ENCODE measurements at regions not wholly inside any gene's neighbourhood (a gene's known extent, or its start where the extent isn't known, plus 50 kb on each side); places are given as distances from the start of the nearest gene placed in this dataset.
"Not testable (repeated sequence)": the region's sequence is repeated elsewhere in the genome, so short reads cannot be mapped to it uniquely, and the experiment has no call there.

- no peak for ATAC-seq (ENCODE audit: low FRiP score)
- Histone ChIP-seq H3K27ac (ENCODE audit: low read depth in 1 of 2, low read length in 2 of 2) (no peak overlapping the region), H3K9me3 (ENCODE audit: control insufficient read depth, low read length) (no peaks in the 10 kb centered on the region), H3K36me3 (ENCODE audit: control insufficient read depth in 1 of 2, insufficient read depth in 2 of 2, low read length in 1 of 2) (no peaks in the 10 kb centered on the region), H3K4me1 (ENCODE audit: control insufficient read depth in 1 of 2, insufficient read depth in 2 of 2, low read length in 2 of 2) (no peaks in the 10 kb centered on the region), H3K4me3 (ENCODE audit: low read length in 2 of 2) (no peak overlapping the region), H3K27me3 (ENCODE audit: control insufficient read depth in 1 of 2, insufficient read depth in 2 of 2, low read length in 1 of 2) (no peaks in the 10 kb centered on the region)
- no peak for DNase-seq
- 93 to 94% methylated on average over 6 of the region's 6 CpGs for WGBS, 2 donors
- intact Hi-C loops (cut with DNase I): no loop called here
Observed at GRCh38 chr1:87986130-87986866, 657.6 kb downstream of the LMO4 start.

GRCh38 chr1:87989346-87989745, 660.7 kb downstream of the LMO4 start:
- 78 to 96% methylated on average over 2 of the region's 2 CpGs for WGBS, 2 donors
- H3K4me1 ChIP-seq (ENCODE audit: control insufficient read depth in 1 of 2, insufficient read depth in 2 of 2, low read length in 2 of 2): no peaks in the 10 kb centered on the region
- intact Hi-C loops (cut with DNase I): no loop called here
- H3K27me3 ChIP-seq (ENCODE audit: control insufficient read depth in 1 of 2, insufficient read depth in 2 of 2, low read length in 1 of 2): no peaks in the 10 kb centered on the region
- ATAC-seq (ENCODE audit: low FRiP score): no peak
- no peak for DNase-seq
- H3K4me3 ChIP-seq (ENCODE audit: low read length in 2 of 2): no peak overlapping the region
- H3K9me3 ChIP-seq (ENCODE audit: control insufficient read depth, low read length): no peaks in the 10 kb centered on the region
- no peaks in the 10 kb centered on the region for H3K36me3 ChIP-seq (ENCODE audit: control insufficient read depth in 1 of 2, insufficient read depth in 2 of 2, low read length in 1 of 2)
- no peak overlapping the region for H3K27ac ChIP-seq (ENCODE audit: low read depth in 1 of 2, low read length in 2 of 2)

GRCh38 chr1:87992536-87992935, 663.9 kb downstream of the LMO4 start:
- ATAC-seq (ENCODE audit: low FRiP score); H3K9me3 ChIP-seq (ENCODE audit: control insufficient read depth, low read length); intact Hi-C loops (cut with DNase I); DNase-seq; H3K4me1 ChIP-seq (ENCODE audit: control insufficient read depth in 1 of 2, insufficient read depth in 2 of 2, low read length in 2 of 2); H3K36me3 ChIP-seq (ENCODE audit: control insufficient read depth in 1 of 2, insufficient read depth in 2 of 2, low read length in 1 of 2); H3K27me3 ChIP-seq (ENCODE audit: control insufficient read depth in 1 of 2, insufficient read depth in 2 of 2, low read length in 1 of 2); H3K4me3 ChIP-seq (ENCODE audit: low read length in 2 of 2); H3K27ac ChIP-seq (ENCODE audit: low read depth in 1 of 2, low read length in 2 of 2): not testable (repeated sequence)
- 86 to 91% methylated on average over 5 of the region's 5 CpGs for WGBS, 2 donors

- ATAC-seq (ENCODE audit: low FRiP score): no peak
- WGBS, 2 donors: 71 to 76% methylated on average over 4 of the region's 4 CpGs
- Histone ChIP-seq H3K27ac (ENCODE audit: low read depth in 1 of 2, low read length in 2 of 2) (no peak overlapping the region), H3K4me1 (ENCODE audit: control insufficient read depth in 1 of 2, insufficient read depth in 2 of 2, low read length in 2 of 2) (no peaks in the 10 kb centered on the region), H3K4me3 (ENCODE audit: low read length in 2 of 2) (no peak overlapping the region), H3K36me3 (ENCODE audit: control insufficient read depth in 1 of 2, insufficient read depth in 2 of 2, low read length in 1 of 2) (no peaks in the 10 kb centered on the region), H3K9me3 (ENCODE audit: control insufficient read depth, low read length) (no peaks in the 10 kb centered on the region), H3K27me3 (ENCODE audit: control insufficient read depth in 1 of 2, insufficient read depth in 2 of 2, low read length in 1 of 2) (no peaks in the 10 kb centered on the region)
- intact Hi-C loops (cut with DNase I): no loop called here
- no peak for DNase-seq
Observed at GRCh38 chr1:87993051-87993450, 664.4 kb downstream of the LMO4 start.

- H3K27ac ChIP-seq (ENCODE audit: low read depth in 1 of 2, low read length in 2 of 2): no peak overlapping the region
- H3K9me3 ChIP-seq (ENCODE audit: control insufficient read depth, low read length): no peaks in the 10 kb centered on the region
- H3K4me1 ChIP-seq (ENCODE audit: control insufficient read depth in 1 of 2, insufficient read depth in 2 of 2, low read length in 2 of 2): peaks cover 0 to 5% of the 10 kb centered on the region in 2 donors
- intact Hi-C loops (cut with DNase I): no loop called here
- DNase-seq: no peak
- no peak for ATAC-seq (ENCODE audit: low FRiP score)
- H3K4me3 ChIP-seq (ENCODE audit: low read length in 2 of 2): no peak overlapping the region
- H3K27me3 ChIP-seq (ENCODE audit: control insufficient read depth in 1 of 2, insufficient read depth in 2 of 2, low read length in 1 of 2): no peaks in the 10 kb centered on the region
- no peaks in the 10 kb centered on the region for H3K36me3 ChIP-seq (ENCODE audit: control insufficient read depth in 1 of 2, insufficient read depth in 2 of 2, low read length in 1 of 2)
- 90 to 92% methylated on average over 6 of the region's 6 CpGs for WGBS, 2 donors
Observed at GRCh38 chr1:87999852-88000251, 671.2 kb downstream of the LMO4 start.

GRCh38 chr1:88001460-88001859, 672.8 kb downstream of the LMO4 start:
- intact Hi-C loops (cut with DNase I): no loop called here
- Histone ChIP-seq H3K9me3 (ENCODE audit: control insufficient read depth, low read length) (no peaks in the 10 kb centered on the region), H3K36me3 (ENCODE audit: control insufficient read depth in 1 of 2, insufficient read depth in 2 of 2, low read length in 1 of 2) (no peaks in the 10 kb centered on the region), H3K27me3 (ENCODE audit: control insufficient read depth in 1 of 2, insufficient read depth in 2 of 2, low read length in 1 of 2) (no peaks in the 10 kb centered on the region), H3K4me3 (ENCODE audit: low read length in 2 of 2) (no peak overlapping the region), H3K27ac (ENCODE audit: low read depth in 1 of 2, low read length in 2 of 2) (no peak overlapping the region), H3K4me1 (ENCODE audit: control insufficient read depth in 1 of 2, insufficient read depth in 2 of 2, low read length in 2 of 2) (peaks cover 0 to 5% of the 10 kb centered on the region in 2 donors)
- no peak for DNase-seq
- ATAC-seq (ENCODE audit: low FRiP score): no peak
- 76 to 83% methylated on average over 1 of the region's 1 CpG for WGBS, 2 donors

- intact Hi-C loops (cut with DNase I): no loop called here
- no peak for DNase-seq
- H3K9me3 ChIP-seq (ENCODE audit: control insufficient read depth, low read length): no peaks in the 10 kb centered on the region
- H3K27ac ChIP-seq (ENCODE audit: low read depth in 1 of 2, low read length in 2 of 2): no peak overlapping the region
- H3K4me3 ChIP-seq (ENCODE audit: low read length in 2 of 2): no peak overlapping the region
- no peaks in the 10 kb centered on the region for H3K27me3 ChIP-seq (ENCODE audit: control insufficient read depth in 1 of 2, insufficient read depth in 2 of 2, low read length in 1 of 2)
- 92 to 97% methylated on average over 2 of the region's 2 CpGs for WGBS, 2 donors
- no peaks in the 10 kb centered on the region for H3K36me3 ChIP-seq (ENCODE audit: control insufficient read depth in 1 of 2, insufficient read depth in 2 of 2, low read length in 1 of 2)
- ATAC-seq (ENCODE audit: low FRiP score): no peak
- peaks cover 0 to 5% of the 10 kb centered on the region in 2 donors for H3K4me1 ChIP-seq (ENCODE audit: control insufficient read depth in 1 of 2, insufficient read depth in 2 of 2, low read length in 2 of 2)
Observed at GRCh38 chr1:88003255-88003654, 674.6 kb downstream of the LMO4 start.

GRCh38 chr1:88009916-88010315, 674.2 kb upstream of the PKN2 start:
- Histone ChIP-seq H3K4me3 (ENCODE audit: low read length in 2 of 2) (no peak overlapping the region), H3K27ac (ENCODE audit: low read depth in 1 of 2, low read length in 2 of 2) (no peak overlapping the region), H3K4me1 (ENCODE audit: control insufficient read depth in 1 of 2, insufficient read depth in 2 of 2, low read length in 2 of 2) (no peaks in the 10 kb centered on the region), H3K27me3 (ENCODE audit: control insufficient read depth in 1 of 2, insufficient read depth in 2 of 2, low read length in 1 of 2) (no peaks in the 10 kb centered on the region), H3K9me3 (ENCODE audit: control insufficient read depth, low read length) (no peaks in the 10 kb centered on the region), H3K36me3 (ENCODE audit: control insufficient read depth in 1 of 2, insufficient read depth in 2 of 2, low read length in 1 of 2) (no peaks in the 10 kb centered on the region)
- intact Hi-C loops (cut with DNase I): no loop called here
- DNase-seq (no peak), ATAC-seq (ENCODE audit: low FRiP score) (no peak)
- 79 to 83% methylated on average over 1 of the region's 1 CpG for WGBS, 2 donors

- DNase-seq (no peak), ATAC-seq (ENCODE audit: low FRiP score) (no peak)
- H3K27me3 ChIP-seq (ENCODE audit: control insufficient read depth in 1 of 2, insufficient read depth in 2 of 2, low read length in 1 of 2): no peaks in the 10 kb centered on the region
Observed at GRCh38 chr1:88013485-88013884, 670.6 kb upstream of the PKN2 start.

More at GRCh38 chr1:88013485-88013884, 670.6 kb upstream of the PKN2 start:
- H3K4me1 ChIP-seq (ENCODE audit: control insufficient read depth in 1 of 2, insufficient read depth in 2 of 2, low read length in 2 of 2): no peaks in the 10 kb centered on the region
- intact Hi-C loops (cut with DNase I): no loop called here
- H3K27ac ChIP-seq (ENCODE audit: low read depth in 1 of 2, low read length in 2 of 2): no peak overlapping the region
- no peaks in the 10 kb centered on the region for H3K36me3 ChIP-seq (ENCODE audit: control insufficient read depth in 1 of 2, insufficient read depth in 2 of 2, low read length in 1 of 2)
- no peak overlapping the region for H3K4me3 ChIP-seq (ENCODE audit: low read length in 2 of 2)
- no peaks in the 10 kb centered on the region for H3K9me3 ChIP-seq (ENCODE audit: control insufficient read depth, low read length)

Measured in aorta (tissue), 5 donors.